GM23248 (cell line): ENCODE measurements at regions not wholly inside any gene's neighbourhood (a gene's known extent, or its start where the extent isn't known, plus 50 kb on each side); places are given as distances from the start of the nearest gene placed in this dataset.
"Not testable (repeated sequence)": the region's sequence is repeated elsewhere in the genome, so short reads cannot be mapped to it uniquely, and the experiment has no call there.

Experiments used
- DNase-seq: peaks from one replicate; pipeline ENCODE4 v3.0.0-alpha.2; 2015
- H2AFZ ChIP-seq: fragments of 200-600 bp; sonication (generic); 2 replicates; pipeline ENCODE4 v1.6.1; 2016; ENCODE audit warnings: antibody characterized with exemption
- H3F3A ChIP-seq: fragments of 200-600 bp; sonication (generic); 2 replicates; pipeline ENCODE4 v1.6.1; 2016; ENCODE audit warnings: mild to moderate bottlenecking, antibody characterized with exemption, mixed run types; ENCODE audit not compliant: insufficient read depth
- H3K27ac ChIP-seq: fragments of 200-600 bp; sonication (generic); 2 replicates; pipeline ENCODE4 v1.5.1; 2016; ENCODE audit warnings: mild to moderate bottlenecking
- H3K27me3 ChIP-seq: fragments of 200-600 bp; sonication (generic); replicated peaks from 2 replicates; pipeline ENCODE4 v1.6.1; 2016; ENCODE audit warnings: mild to moderate bottlenecking; ENCODE audit not compliant: insufficient read depth
- H3K36me3 ChIP-seq: fragments of 200-600 bp; sonication (generic); 2 replicates; pipeline ENCODE4 v1.6.1; 2016; ENCODE audit warnings: low read depth, mild to moderate bottlenecking
- H3K4me1 ChIP-seq: fragments of 200-600 bp; sonication (generic); 2 replicates; pipeline ENCODE4 v1.6.1; 2016; ENCODE audit warnings: mild to moderate bottlenecking; ENCODE audit not compliant: insufficient read depth
- H3K4me2 ChIP-seq: fragments of 200-600 bp; sonication (generic); one replicate; pipeline ENCODE4 v1.6.1; 2016; ENCODE audit warnings: mild to moderate bottlenecking; ENCODE audit not compliant: unreplicated experiment
- H3K4me3 ChIP-seq: fragments of 200-600 bp; sonication (generic); 2 replicates; pipeline ENCODE4 v1.5.1; 2016; ENCODE audit warnings: mild to moderate bottlenecking
- H3K79me2 ChIP-seq: fragments of 200-600 bp; sonication (generic); 2 replicates; pipeline ENCODE4 v1.6.1; 2016; ENCODE audit warnings: mild to moderate bottlenecking; ENCODE audit not compliant: insufficient read depth
- H3K9ac ChIP-seq: fragments of 200-600 bp; sonication (generic); 2 replicates; pipeline ENCODE4 v1.6.1; 2016; ENCODE audit warnings: mild to moderate bottlenecking
- H3K9me2 ChIP-seq: fragments of 200-600 bp; sonication (generic); 2 replicates; pipeline ENCODE4 v1.6.1; 2016; ENCODE audit warnings: mixed run types, mild to moderate bottlenecking, moderate library complexity; ENCODE audit not compliant: insufficient read depth
- H3K9me3 ChIP-seq: fragments of 200-600 bp; sonication (generic); one replicate; pipeline ENCODE4 v1.6.1; 2017; ENCODE audit warnings: low read depth
- H4K20me1 ChIP-seq: fragments of 200-600 bp; sonication (generic); 2 replicates; pipeline ENCODE4 v1.6.0; 2016; ENCODE audit not compliant: insufficient read depth
- EZH2 ChIP-seq: fragments of 200-600 bp; sonication (generic); IDR thresholded peaks from 2 replicates; pipeline ENCODE4 v1.6.1; 2018; ENCODE audit warnings: antibody characterized with exemption, mild to moderate bottlenecking; ENCODE audit not compliant: insufficient read depth, poor library complexity, severe bottlenecking
- EZH2phosphoT487 ChIP-seq: fragments of 200-600 bp; sonication (generic); IDR thresholded peaks from 2 replicates; pipeline ENCODE4 v1.6.1; 2018; ENCODE audit warnings: antibody characterized with exemption, moderate library complexity, mild to moderate bottlenecking, low read depth; ENCODE audit not compliant: insufficient read depth
- WGBS, 2 experiments: methylation state at CpG; one replicate each; pipeline ENCODE4 v1.1.6; 2015 to 2017; ENCODE audit warnings: low lambda C conversion rate in 2 of 2, low coverage in 1 of 2; ENCODE audit errors: missing lambda C conversion rate in 2 of 2; 5-methylcytosine and 5-hydroxymethylcytosine counted together
- in situ Hi-C: fragments of 300-500 bp; cut with MboI; formaldehyde crosslinking; loops from 2 replicates; pipeline ENCODE4 v1.15.0; 2020

DNA sequence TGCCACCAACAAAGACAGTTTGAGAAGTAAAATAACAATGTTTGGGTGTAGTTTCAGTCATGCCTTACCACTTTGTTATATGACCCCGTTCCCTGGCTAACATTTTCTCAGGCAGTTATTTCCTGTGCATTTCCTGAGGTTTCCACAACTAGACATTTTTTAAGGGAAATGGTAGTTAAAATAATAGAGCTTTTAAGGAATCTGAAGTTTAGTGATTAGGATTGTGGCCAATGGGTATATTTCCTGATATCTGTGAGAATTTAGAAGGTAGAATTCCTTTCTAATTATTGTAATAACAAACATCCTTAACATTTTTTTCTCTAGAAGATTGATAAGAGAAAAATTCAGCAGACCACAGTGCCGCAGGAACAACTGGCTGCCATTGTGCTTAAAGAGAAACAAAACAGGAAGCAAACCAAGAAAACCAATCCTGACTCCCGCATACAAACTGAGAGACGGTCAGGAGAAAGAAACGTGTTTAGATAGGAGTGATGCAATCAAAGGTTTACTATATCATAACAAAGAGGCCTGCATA, 193.6 kb downstream of the MBL2 start:
- H3K36me3 ChIP-seq = no peaks in the 10 kb centered on the region
- no peaks in the 10 kb centered on the region for H3K27me3 ChIP-seq
- H3K9me2 ChIP-seq = no peaks in the 10 kb centered on the region
- peaks cover 1% of the 10 kb centered on the region for H3K9me3 ChIP-seq
- H3K4me2 ChIP-seq = no peak overlapping the region
- H3K9ac ChIP-seq = no peak overlapping the region
- H3K4me3 ChIP-seq = no peak overlapping the region
- WGBS, 2 experiments = 73 to 79% methylated on average over 5 of the region's 5 CpGs
- in situ Hi-C loops = no loop called here
- H3K79me2 ChIP-seq = no peaks in the 10 kb centered on the region
- no peaks in the 10 kb centered on the region for H4K20me1 ChIP-seq
- TF ChIP-seq EZH2phosphoT487 = no peak
- TF ChIP-seq EZH2 = no peak
- no peak for DNase-seq
- no peaks in the 10 kb centered on the region for H3F3A ChIP-seq
- H3K27ac ChIP-seq = no peak overlapping the region
- peak overlapping the region; percentile 27; the same call in 1 of the 2 replicates for H2AFZ ChIP-seq
- 0 out of 2 replicates have a peak, but pooled peaks cover 2% of the 10 kb centered on the region for H3K4me1 ChIP-seq

DNA sequence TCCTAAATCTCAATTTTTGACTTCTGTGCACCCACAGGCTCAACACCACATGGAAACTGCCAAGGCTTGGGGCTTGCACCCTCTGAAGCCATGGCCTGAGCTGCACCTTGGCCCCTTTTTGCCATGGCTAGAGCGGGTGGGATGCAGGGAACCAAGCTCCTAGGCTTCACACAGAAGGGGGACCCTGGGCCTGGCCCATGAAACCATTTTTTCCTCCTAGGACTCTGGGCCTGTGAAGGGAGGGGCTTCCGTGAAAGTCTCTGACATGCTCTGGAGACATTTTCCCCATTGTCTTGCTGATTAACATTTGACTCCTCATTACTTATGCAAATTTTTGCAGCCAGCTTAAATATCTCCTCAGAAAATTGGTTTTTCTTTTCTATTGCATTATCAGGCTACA, 190.9 kb downstream of the MBL2 start:
- DNase-seq, H2AFZ ChIP-seq, H3F3A ChIP-seq, H3K9ac ChIP-seq, H3K4me2 ChIP-seq, H3K9me3 ChIP-seq, H3K4me1 ChIP-seq, H3K4me3 ChIP-seq, H3K79me2 ChIP-seq, H3K36me3 ChIP-seq, H4K20me1 ChIP-seq, H3K27ac ChIP-seq, H3K27me3 ChIP-seq, H3K9me2 ChIP-seq, in situ Hi-C loops: not testable (repeated sequence)
- WGBS, 2 experiments = 49 to 62% methylated on average over 2 of the region's 2 CpGs

DNA sequence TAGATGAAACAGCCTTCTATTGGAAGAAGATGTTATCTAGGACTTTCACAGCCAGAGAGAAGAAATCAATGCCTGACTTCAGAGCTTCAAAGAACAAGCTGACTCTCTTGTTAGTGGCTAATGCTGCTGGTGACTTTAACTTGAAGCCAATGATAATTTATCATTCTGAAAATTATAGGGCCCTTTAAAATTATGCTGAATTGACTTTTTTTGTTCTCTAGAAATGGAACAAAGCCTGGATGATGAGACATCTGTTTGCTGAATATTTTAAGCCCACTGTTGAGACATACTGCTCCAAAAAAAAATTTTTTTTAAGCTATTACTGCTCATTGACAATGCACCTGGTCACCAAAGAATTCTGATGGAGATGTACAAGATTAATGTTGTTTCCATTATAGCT, 189.2 kb downstream of the MBL2 start:
- Histone ChIP-seq H4K20me1 (no peaks in the 10 kb centered on the region), H3K9me3 (peaks cover 8% of the 10 kb centered on the region), H3K9ac (no peak overlapping the region), H3K4me1 (no peaks in the 10 kb centered on the region), H3K27me3 (no peaks in the 10 kb centered on the region), H2AFZ (no peak overlapping the region), H3F3A (no peaks in the 10 kb centered on the region), H3K27ac (no peak overlapping the region), H3K4me2 (no peak overlapping the region), H3K79me2 (no peaks in the 10 kb centered on the region), H3K36me3 (no peaks in the 10 kb centered on the region), H3K4me3 (no peak overlapping the region), H3K9me2 (no peaks in the 10 kb centered on the region)
- DNase-seq = no peak
- in situ Hi-C loops = no loop called here
- TF ChIP-seq EZH2 (no peak), EZH2phosphoT487 (no peak)

DNA sequence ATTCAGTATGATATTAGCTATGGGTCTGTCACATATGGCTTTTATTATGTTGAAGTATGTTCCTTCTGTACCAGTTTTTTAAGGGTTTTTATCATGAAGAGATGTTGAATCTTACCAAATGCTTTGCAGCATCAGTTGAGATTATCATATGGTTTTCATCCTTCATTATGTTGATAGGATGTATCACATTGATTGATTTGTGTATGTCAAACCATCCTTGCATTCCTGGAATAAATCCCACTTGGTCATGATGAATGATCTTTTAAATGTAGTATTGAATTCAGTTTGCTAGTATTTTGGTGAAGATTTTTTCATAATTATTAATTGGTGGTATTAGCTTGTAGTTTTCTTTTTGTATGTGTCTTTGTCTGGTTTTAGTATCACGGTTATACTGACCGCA, 185.9 kb downstream of the MBL2 start:
- TF ChIP-seq EZH2 (no peak), EZH2phosphoT487 (no peak)
- in situ Hi-C loops = no loop called here
- Histone ChIP-seq H3K27me3 (no peaks in the 10 kb centered on the region), H4K20me1 (no peaks in the 10 kb centered on the region), H3K4me2 (no peak overlapping the region), H3F3A (no peaks in the 10 kb centered on the region), H3K4me3 (no peak overlapping the region), H3K36me3 (no peaks in the 10 kb centered on the region), H3K27ac (no peak overlapping the region), H3K4me1 (no peaks in the 10 kb centered on the region), H2AFZ (no peak overlapping the region), H3K9me3 (peaks cover 8% of the 10 kb centered on the region), H3K9ac (no peak overlapping the region), H3K9me2 (no peaks in the 10 kb centered on the region), H3K79me2 (no peaks in the 10 kb centered on the region)
- 42 to 44% methylated on average over 2 of the region's 2 CpGs for whole genome bisulfite sequencing, 2 experiments
- no peak for DNase-seq

DNA sequence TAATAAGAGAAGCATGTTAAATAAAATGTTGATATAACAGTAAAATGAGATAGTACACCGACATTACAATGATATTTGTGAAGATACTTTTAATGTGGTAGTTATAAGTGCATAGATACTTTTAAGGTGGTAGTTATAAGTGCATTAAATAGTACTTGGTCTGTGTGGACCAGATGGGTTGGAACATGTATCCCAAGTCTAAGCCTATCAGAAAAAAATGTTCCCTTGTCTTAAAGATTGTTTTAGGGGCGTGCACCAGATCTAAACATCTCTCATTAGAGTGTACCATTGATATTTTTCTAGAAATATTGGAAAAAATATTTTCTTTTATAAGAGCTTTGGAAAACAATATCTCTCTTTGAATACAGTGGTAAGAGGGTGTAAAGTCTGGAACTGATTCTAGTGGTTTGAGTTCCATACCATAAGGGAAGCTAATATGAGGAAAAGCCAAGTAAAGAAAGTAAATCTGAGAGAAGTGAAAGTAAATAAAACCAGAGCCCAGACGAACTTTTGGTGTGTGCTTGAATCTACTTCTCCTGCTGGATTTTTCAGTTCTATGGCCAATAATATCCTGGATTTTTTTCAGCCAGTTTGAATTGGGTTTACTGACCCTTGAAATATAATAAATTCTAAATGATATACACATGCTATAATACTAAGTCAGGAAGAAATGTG, 175.3 kb downstream of the MBL2 start:
- H3K79me2 ChIP-seq = no peaks in the 10 kb centered on the region
- H3K36me3 ChIP-seq = no peaks in the 10 kb centered on the region
- in situ Hi-C loops = no loop called here
- H3K9me2 ChIP-seq = no peaks in the 10 kb centered on the region
- peak overlapping the region; percentile 85 for H2AFZ ChIP-seq
- H3K4me3 ChIP-seq = peak overlapping the region; percentile 70
- H3K27ac ChIP-seq = no peak overlapping the region
- peak; percentile 25 for DNase-seq
- TF ChIP-seq EZH2 (no peak), EZH2phosphoT487 (no peak)
- 73 to 82% methylated on average over 3 of the region's 3 CpGs for WGBS, 2 experiments
- peak overlapping the region; percentile 62 for H3K9ac ChIP-seq
- no peaks in the 10 kb centered on the region for H4K20me1 ChIP-seq
- H3F3A ChIP-seq = no peaks in the 10 kb centered on the region
- H3K4me1 ChIP-seq = peaks cover 21% of the 10 kb centered on the region
- H3K9me3 ChIP-seq = no peaks in the 10 kb centered on the region
- peak overlapping the region; percentile 91 for H3K4me2 ChIP-seq
- no peaks in the 10 kb centered on the region for H3K27me3 ChIP-seq
